ENCODE measurements at regions not wholly inside any gene's neighbourhood (a gene's known extent, or its start where the extent isn't known, plus 50 kb on each side); places are given as distances from the start of the nearest gene placed in this dataset.

GRCh38 chr6:147099974-147100373 lies 104.2 kb upstream of the STXBP5 start:
- H3K79me2 ChIP-seq (ENCODE audit: insufficient read depth, low read length): no peaks in the 10 kb centered on the region
- no peaks in the 10 kb centered on the region for H3K27me3 ChIP-seq (ENCODE audit: insufficient read depth, low read length, poor library complexity)
- TF ChIP-seq EZH2 (IDR thresholded peaks at IDR 0.05; ENCODE audit: borderline replicate concordance, low read depth, low read length, severe bottlenecking): no peak
- H3K36me3 ChIP-seq (ENCODE audit: insufficient read depth, low read length): no peaks in the 10 kb centered on the region
- H3K4me1 ChIP-seq (ENCODE audit: insufficient read depth, low read length): peaks cover 5% of the 10 kb centered on the region; the same call in 1 of the 2 replicates
- H3K9ac ChIP-seq (ENCODE audit: low read depth, low read length): no peak overlapping the region
- no peak for ATAC-seq (ENCODE audit: insufficient read depth, low read depth)
- H4K20me1 ChIP-seq (ENCODE audit: insufficient read depth, low read length): no peaks in the 10 kb centered on the region
- H3K4me3 ChIP-seq (ENCODE audit: low read depth in 1 of 2, low read length in 2 of 2): no peak overlapping the region
- H3K27ac ChIP-seq (ENCODE audit: low read length): no peak overlapping the region
- no peak overlapping the region for H2AFZ ChIP-seq (ENCODE audit: low read depth, low read length)
- H3K4me2 ChIP-seq (ENCODE audit: insufficient read depth, low read length): no peak overlapping the region
- no peak for DNase-seq
- no peaks in the 10 kb centered on the region for H3K9me3 ChIP-seq (ENCODE audit: insufficient read depth, low read length, severe bottlenecking)

- ATAC-seq (ENCODE audit: insufficient read depth, low read depth): no peak
- no peaks in the 10 kb centered on the region for H3K79me2 ChIP-seq (ENCODE audit: insufficient read depth, low read length)
- no peak overlapping the region for H3K4me2 ChIP-seq (ENCODE audit: insufficient read depth, low read length)
- no peaks in the 10 kb centered on the region for H3K36me3 ChIP-seq (ENCODE audit: insufficient read depth, low read length)
- H3K4me1 ChIP-seq (ENCODE audit: insufficient read depth, low read length): peaks cover 5% of the 10 kb centered on the region; the same call in 1 of the 2 replicates
- H2AFZ ChIP-seq (ENCODE audit: low read depth, low read length): no peak overlapping the region
- H3K4me3 ChIP-seq (ENCODE audit: low read depth in 1 of 2, low read length in 2 of 2): no peak overlapping the region
- DNase-seq: no peak
- H3K27me3 ChIP-seq (ENCODE audit: insufficient read depth, low read length, poor library complexity): no peaks in the 10 kb centered on the region
- no peaks in the 10 kb centered on the region for H4K20me1 ChIP-seq (ENCODE audit: insufficient read depth, low read length)
- no peak for TF ChIP-seq EZH2 (IDR thresholded peaks at IDR 0.05; ENCODE audit: borderline replicate concordance, low read depth, low read length, severe bottlenecking)
- no peak for TF ChIP-seq CTCF (IDR thresholded peaks at IDR 0.05; ENCODE audit: borderline replicate concordance, extremely low read depth, low read length, poor library complexity, severe bottlenecking)
- no peaks in the 10 kb centered on the region for H3K9me3 ChIP-seq (ENCODE audit: insufficient read depth, low read length, severe bottlenecking)
- no peak overlapping the region for H3K9ac ChIP-seq (ENCODE audit: low read depth, low read length)
- no peak overlapping the region for H3K27ac ChIP-seq (ENCODE audit: low read length)
Observed at GRCh38 chr6:147103007-147103406, 101.2 kb upstream of the STXBP5 start.

GRCh38 chr6:147103694-147104093 lies 100.5 kb upstream of the STXBP5 start:
- H3K27ac ChIP-seq (ENCODE audit: low read length): no peak overlapping the region
- peaks cover 5% of the 10 kb centered on the region; the same call in 1 of the 2 replicates for H3K4me1 ChIP-seq (ENCODE audit: insufficient read depth, low read length)
- no peak overlapping the region for H2AFZ ChIP-seq (ENCODE audit: low read depth, low read length)
- no peak for TF ChIP-seq EZH2 (IDR thresholded peaks at IDR 0.05; ENCODE audit: borderline replicate concordance, low read depth, low read length, severe bottlenecking)
- TF ChIP-seq CTCF (IDR thresholded peaks at IDR 0.05; ENCODE audit: borderline replicate concordance, extremely low read depth, low read length, poor library complexity, severe bottlenecking): no peak
- H4K20me1 ChIP-seq (ENCODE audit: insufficient read depth, low read length): no peaks in the 10 kb centered on the region
- H3K9ac ChIP-seq (ENCODE audit: low read depth, low read length): no peak overlapping the region
- no peak for DNase-seq
- H3K79me2 ChIP-seq (ENCODE audit: insufficient read depth, low read length): no peaks in the 10 kb centered on the region
- H3K27me3 ChIP-seq (ENCODE audit: insufficient read depth, low read length, poor library complexity): no peaks in the 10 kb centered on the region
- no peak overlapping the region for H3K4me2 ChIP-seq (ENCODE audit: insufficient read depth, low read length)
- no peaks in the 10 kb centered on the region for H3K9me3 ChIP-seq (ENCODE audit: insufficient read depth, low read length, severe bottlenecking)
- ATAC-seq (ENCODE audit: insufficient read depth, low read depth): peak; percentile 74
- H3K4me3 ChIP-seq (ENCODE audit: low read depth in 1 of 2, low read length in 2 of 2): no peak overlapping the region
- H3K36me3 ChIP-seq (ENCODE audit: insufficient read depth, low read length): no peaks in the 10 kb centered on the region

GRCh38 chr6:147105786-147106185 lies 98.4 kb upstream of the STXBP5 start:
- TF ChIP-seq CTCF (IDR thresholded peaks at IDR 0.05; ENCODE audit: borderline replicate concordance, extremely low read depth, low read length, poor library complexity, severe bottlenecking) (no peak), EZH2 (IDR thresholded peaks at IDR 0.05; ENCODE audit: borderline replicate concordance, low read depth, low read length, severe bottlenecking) (no peak)
- H3K27ac ChIP-seq (ENCODE audit: low read length): no peak overlapping the region
- H4K20me1 ChIP-seq (ENCODE audit: insufficient read depth, low read length): no peaks in the 10 kb centered on the region
- ATAC-seq (ENCODE audit: insufficient read depth, low read depth) (no peak), DNase-seq (no peak)
- H3K36me3 ChIP-seq (ENCODE audit: insufficient read depth, low read length): no peaks in the 10 kb centered on the region
- H3K4me3 ChIP-seq (ENCODE audit: low read depth in 1 of 2, low read length in 2 of 2): no peak overlapping the region
- no peak overlapping the region for H2AFZ ChIP-seq (ENCODE audit: low read depth, low read length)
- H3K9ac ChIP-seq (ENCODE audit: low read depth, low read length): no peak overlapping the region
- no peaks in the 10 kb centered on the region for H3K27me3 ChIP-seq (ENCODE audit: insufficient read depth, low read length, poor library complexity)
- no peaks in the 10 kb centered on the region for H3K79me2 ChIP-seq (ENCODE audit: insufficient read depth, low read length)
- H3K4me2 ChIP-seq (ENCODE audit: insufficient read depth, low read length): no peak overlapping the region
- no peaks in the 10 kb centered on the region for H3K9me3 ChIP-seq (ENCODE audit: insufficient read depth, low read length, severe bottlenecking)
- H3K4me1 ChIP-seq (ENCODE audit: insufficient read depth, low read length): peaks cover 15% of the 10 kb centered on the region
